MM.1S (cell line): ENCODE measurements at regions not wholly inside any gene's neighbourhood (a gene's known extent, or its start where the extent isn't known, plus 50 kb on each side); places are given as distances from the start of the nearest gene placed in this dataset.

Experiments
- EZH2 ChIP-seq: fragments of 300-600 bp; sonication (generic); optimal IDR thresholded peaks from 2 replicates; pipeline ENCODE3; 2017; ENCODE audit warnings: low read depth, mild to moderate bottlenecking, antibody characterized with exemption, low read length, mixed read lengths
- EZH2phosphoT487 ChIP-seq: fragments of 300-600 bp; sonication (generic); IDR thresholded peaks from 2 replicates; pipeline ENCODE4 v1.6.1; 2018; ENCODE audit warnings: antibody characterized with exemption, low read length
- TF ChIP-seq, protein P1 (sequence below): fragments of 300-600 bp; sonication (generic); IDR thresholded peaks from 2 replicates; pipeline ENCODE4 v1.5.1; 2016; ENCODE audit warnings: antibody characterized with exemption, low read length, mixed read lengths

DNA sequence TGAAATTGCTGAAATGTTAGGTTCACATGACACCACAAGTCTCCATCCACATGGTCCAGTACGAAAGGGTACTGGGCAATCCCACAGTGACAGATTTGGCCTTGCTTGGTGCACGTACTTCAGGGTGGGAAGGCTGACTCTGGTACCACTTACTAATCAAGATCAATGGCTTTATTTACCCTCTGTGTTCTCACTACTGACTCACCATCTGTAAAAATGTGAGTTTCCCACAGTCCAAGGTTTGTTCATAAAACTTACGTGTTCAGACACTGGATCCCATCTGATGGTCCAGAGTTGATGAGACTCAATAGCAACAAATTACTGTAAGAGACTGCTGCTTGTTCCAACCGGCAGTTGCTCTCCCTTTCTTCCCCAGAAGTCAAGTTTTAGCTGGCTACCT is 231.7 kb downstream of the LMX1A start:
- TF ChIP-seq, protein P1, sequence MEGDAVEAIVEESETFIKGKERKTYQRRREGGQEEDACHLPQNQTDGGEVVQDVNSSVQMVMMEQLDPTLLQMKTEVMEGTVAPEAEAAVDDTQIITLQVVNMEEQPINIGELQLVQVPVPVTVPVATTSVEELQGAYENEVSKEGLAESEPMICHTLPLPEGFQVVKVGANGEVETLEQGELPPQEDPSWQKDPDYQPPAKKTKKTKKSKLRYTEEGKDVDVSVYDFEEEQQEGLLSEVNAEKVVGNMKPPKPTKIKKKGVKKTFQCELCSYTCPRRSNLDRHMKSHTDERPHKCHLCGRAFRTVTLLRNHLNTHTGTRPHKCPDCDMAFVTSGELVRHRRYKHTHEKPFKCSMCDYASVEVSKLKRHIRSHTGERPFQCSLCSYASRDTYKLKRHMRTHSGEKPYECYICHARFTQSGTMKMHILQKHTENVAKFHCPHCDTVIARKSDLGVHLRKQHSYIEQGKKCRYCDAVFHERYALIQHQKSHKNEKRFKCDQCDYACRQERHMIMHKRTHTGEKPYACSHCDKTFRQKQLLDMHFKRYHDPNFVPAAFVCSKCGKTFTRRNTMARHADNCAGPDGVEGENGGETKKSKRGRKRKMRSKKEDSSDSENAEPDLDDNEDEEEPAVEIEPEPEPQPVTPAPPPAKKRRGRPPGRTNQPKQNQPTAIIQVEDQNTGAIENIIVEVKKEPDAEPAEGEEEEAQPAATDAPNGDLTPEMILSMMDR, result no peak
- no peak for TF ChIP-seq EZH2
- no peak for TF ChIP-seq EZH2phosphoT487
